ACC112 (cell line): ENCODE measurements at regions not wholly inside any gene's neighbourhood (a gene's known extent, or its start where the extent isn't known, plus 50 kb on each side); places are given as distances from the start of the nearest gene placed in this dataset.

ENCODE experiments used
- H2AFZ ChIP-seq: fragments of 200-600 bp; sonication (generic); one replicate; pipeline ENCODE4 v1.6.0; 2017; ENCODE audit warnings: antibody characterized with exemption, low read length; ENCODE audit not compliant: unreplicated experiment
- H3K27ac ChIP-seq: fragments of 200-600 bp; sonication (generic); 2 replicates; pipeline ENCODE4 v1.5.1; 2014; ENCODE audit warnings: low read depth, mild to moderate bottlenecking, antibody characterized with exemption, low read length, moderate library complexity
- H3K27me3 ChIP-seq: fragments of 200-600 bp; sonication (generic); 2 replicates; pipeline ENCODE4 v1.6.1; 2014; ENCODE audit warnings: mild to moderate bottlenecking, antibody characterized with exemption, low read length, moderate library complexity, mixed read lengths; ENCODE audit not compliant: insufficient read depth
- H3K36me3 ChIP-seq: fragments of 200-600 bp; sonication (generic); 2 replicates; pipeline ENCODE4 v1.6.1; 2016; ENCODE audit warnings: mild to moderate bottlenecking, antibody characterized with exemption, low read length, moderate library complexity, mixed read lengths; ENCODE audit not compliant: insufficient read depth
- H3K4me1 ChIP-seq: fragments of 200-600 bp; sonication (generic); one replicate; pipeline ENCODE4 v1.6.1; 2016; ENCODE audit warnings: low read length, mixed read lengths; ENCODE audit not compliant: insufficient read depth, unreplicated experiment, control insufficient read depth
- H3K4me3 ChIP-seq: fragments of 200-600 bp; sonication (generic); 2 replicates; pipeline ENCODE4 v1.5.1; 2014; ENCODE audit warnings: mild to moderate bottlenecking, low read depth, low read length
- H3K79me2 ChIP-seq: fragments of 200-600 bp; sonication (generic); one replicate; pipeline ENCODE4 v1.6.0; 2016; ENCODE audit warnings: low read length; ENCODE audit not compliant: control insufficient read depth, unreplicated experiment, insufficient read depth

DNA sequence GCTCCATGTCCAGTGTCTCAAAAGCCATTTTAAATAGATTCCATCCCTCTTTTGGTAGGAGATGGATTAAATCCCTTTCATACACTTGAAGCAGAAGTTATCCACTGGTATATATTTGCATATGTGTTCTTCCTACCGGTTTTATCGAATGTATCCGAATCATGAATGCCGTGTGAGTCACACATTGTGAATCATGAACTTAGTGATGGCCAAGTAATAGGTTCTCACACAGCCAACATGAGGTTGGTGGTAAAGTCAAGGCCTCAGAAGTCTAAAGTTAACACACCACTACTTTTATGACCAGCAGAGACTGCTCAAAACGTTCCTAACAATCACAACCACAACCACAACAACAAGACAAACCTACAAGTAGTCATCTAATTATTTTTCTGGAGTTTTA, 345.5 kb downstream of the THBS2 start:
- Histone ChIP-seq H3K27me3 (no peaks in the 10 kb centered on the region), H3K79me2 (no peaks in the 10 kb centered on the region), H3K4me3 (no peak overlapping the region)

DNA sequence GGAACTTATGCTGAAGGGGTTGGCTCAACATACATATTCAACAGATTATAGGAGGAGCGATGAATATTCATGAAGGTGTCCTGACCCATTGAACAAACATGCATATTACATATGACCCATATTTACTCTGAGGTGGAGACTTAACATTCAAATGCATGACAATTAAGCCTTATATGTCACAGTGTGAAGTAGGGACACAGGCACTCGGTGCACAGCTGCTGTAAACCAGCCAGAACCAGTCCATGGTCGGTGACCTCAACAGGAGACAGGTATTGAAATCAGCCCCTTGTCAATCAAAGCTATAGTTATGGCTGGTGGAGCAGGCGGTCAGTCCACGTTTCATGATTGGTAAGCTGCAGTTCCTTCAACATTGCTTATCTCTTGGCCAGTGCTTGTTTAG, 347.3 kb downstream of the THBS2 start:
- Histone ChIP-seq H3K4me1 (peaks cover 4% of the 10 kb centered on the region), H3K79me2 (no peaks in the 10 kb centered on the region), H3K4me3 (no peak overlapping the region), H2AFZ (no peak overlapping the region), H3K27me3 (no peaks in the 10 kb centered on the region), H3K36me3 (no peaks in the 10 kb centered on the region), H3K27ac (no peak overlapping the region)

More for the DNA sequence above, 345.5 kb downstream of the THBS2 start:
- Histone ChIP-seq H3K36me3 (no peaks in the 10 kb centered on the region), H3K27ac (peak overlapping the region; percentile 76), H2AFZ (no peak overlapping the region), H3K4me1 (peaks cover 4% of the 10 kb centered on the region)

DNA sequence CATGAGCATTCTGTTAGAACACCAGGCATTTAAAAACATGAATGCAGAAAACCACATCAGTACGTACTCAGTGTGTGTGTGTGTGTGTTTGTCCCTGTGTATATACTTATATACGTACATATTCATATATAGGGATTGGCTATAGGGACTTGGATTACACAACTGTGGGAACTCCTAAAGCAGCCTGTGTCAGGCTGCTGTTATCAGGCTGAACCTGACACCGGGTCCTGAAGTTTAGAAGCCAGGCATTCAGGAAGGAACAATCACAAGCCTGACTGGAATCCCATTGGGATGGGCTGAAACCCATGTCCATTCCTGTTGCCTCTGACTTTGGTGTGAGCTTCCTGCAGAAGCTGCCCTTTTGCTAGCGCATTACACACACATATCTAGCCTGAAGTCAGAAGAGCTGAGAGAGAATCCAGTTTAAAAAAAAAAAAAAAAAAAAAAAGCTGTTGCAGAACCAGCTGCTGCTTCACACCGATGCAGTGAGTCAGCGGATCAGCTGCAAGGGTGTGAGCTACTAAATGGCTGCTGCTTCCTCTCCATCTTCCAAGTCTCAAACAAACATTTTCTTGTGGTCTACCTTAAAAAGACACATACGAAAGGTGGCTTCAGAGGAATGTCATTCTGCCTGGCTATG, 348.1 kb downstream of the THBS2 start:
- no peak overlapping the region for H3K27ac ChIP-seq
- no peaks in the 10 kb centered on the region for H3K79me2 ChIP-seq
- no peak overlapping the region for H2AFZ ChIP-seq
- H3K4me3 ChIP-seq: no peak overlapping the region
- H3K36me3 ChIP-seq: no peaks in the 10 kb centered on the region
- peaks cover 4% of the 10 kb centered on the region for H3K4me1 ChIP-seq
- no peaks in the 10 kb centered on the region for H3K27me3 ChIP-seq

DNA sequence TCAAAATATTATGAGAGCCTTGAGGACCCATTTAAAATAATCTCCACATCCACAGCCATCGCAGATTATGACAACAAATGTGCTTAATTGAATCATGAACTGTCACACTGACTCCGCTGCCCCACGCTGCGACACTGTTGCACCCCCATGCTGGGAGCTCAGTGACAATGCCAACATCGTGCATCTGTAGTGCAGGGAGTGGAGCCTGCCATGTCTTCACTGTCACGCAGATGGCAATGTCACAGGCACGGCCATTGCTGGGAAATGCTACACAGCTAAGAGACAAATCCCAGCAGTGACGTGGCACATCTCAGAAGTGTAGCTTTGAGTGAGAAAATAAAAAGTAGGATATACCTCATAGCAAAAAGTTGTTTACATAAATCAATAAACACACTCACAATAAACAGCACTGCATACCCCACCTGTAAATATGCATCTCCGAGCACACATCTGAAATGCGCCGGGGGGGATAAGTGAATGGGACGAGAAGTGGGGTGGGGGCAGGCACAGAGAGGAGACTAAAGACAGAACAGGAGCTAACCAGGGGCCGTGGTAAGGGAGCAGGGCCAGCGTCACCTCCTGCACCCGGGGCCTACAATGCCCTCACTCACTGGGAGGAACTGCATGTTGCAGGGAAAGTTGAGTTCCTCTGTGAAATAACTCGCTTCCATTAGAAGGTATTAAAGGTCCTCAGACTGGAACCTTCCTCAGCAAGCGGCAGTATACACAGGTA, 349.9 kb downstream of the THBS2 start:
- peaks cover 4% of the 10 kb centered on the region for H3K4me1 ChIP-seq
- no peak overlapping the region for H3K27ac ChIP-seq
- no peak overlapping the region for H2AFZ ChIP-seq
- H3K36me3 ChIP-seq: no peaks in the 10 kb centered on the region
- peaks cover under 1% of the 10 kb centered on the region; the same call in 1 of the 2 replicates for H3K27me3 ChIP-seq
- H3K4me3 ChIP-seq: no peak overlapping the region
- no peaks in the 10 kb centered on the region for H3K79me2 ChIP-seq

DNA sequence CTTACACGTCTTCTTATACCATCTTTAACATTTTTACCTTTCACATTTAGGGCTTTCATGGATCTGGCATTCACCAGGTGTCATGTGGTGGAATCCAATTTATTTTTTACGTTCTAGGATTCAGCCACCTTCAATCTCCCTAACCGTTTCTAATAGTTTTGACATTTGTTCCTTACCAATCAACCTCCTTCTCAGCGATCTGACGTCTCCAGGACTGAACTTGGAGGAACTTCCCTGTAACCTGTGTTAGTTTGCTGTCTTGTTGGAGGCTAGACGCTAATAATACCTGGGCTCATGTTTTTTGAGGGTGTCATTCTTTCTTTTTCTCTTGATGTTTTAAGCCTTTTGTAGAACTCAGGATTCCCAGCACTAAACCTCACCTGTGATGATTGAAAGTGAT, 351.6 kb downstream of the THBS2 start:
- Histone ChIP-seq H3K4me1 (no peaks in the 10 kb centered on the region), H3K27me3 (peaks cover 6% of the 10 kb centered on the region; the same call in 1 of the 2 replicates), H3K36me3 (no peaks in the 10 kb centered on the region), H3K79me2 (no peaks in the 10 kb centered on the region), H2AFZ (no peak overlapping the region), H3K4me3 (no peak overlapping the region), H3K27ac (no peak overlapping the region)

DNA sequence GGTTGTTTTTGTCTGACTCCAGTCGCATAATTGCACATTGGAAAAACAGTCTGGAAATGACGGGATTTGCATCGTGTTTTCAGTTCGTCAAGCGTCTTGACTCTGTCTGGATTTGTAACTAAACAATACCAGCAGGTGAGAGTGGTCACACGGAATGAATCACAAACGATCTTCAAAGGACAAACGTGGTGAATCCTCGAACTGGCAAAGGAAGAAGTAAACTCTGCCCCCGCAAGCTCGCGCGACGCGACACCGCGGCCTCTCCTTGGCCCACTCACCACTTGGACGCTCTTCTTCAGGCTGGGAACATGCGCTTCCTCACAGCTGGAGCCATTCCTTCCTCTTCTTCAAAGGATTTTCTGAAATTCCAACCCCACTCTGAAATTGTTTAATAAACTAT, 352.6 kb downstream of the THBS2 start:
- Histone ChIP-seq H3K27me3 (peaks cover 6% of the 10 kb centered on the region; the same call in 1 of the 2 replicates), H3K27ac (no peak overlapping the region)

DNA sequence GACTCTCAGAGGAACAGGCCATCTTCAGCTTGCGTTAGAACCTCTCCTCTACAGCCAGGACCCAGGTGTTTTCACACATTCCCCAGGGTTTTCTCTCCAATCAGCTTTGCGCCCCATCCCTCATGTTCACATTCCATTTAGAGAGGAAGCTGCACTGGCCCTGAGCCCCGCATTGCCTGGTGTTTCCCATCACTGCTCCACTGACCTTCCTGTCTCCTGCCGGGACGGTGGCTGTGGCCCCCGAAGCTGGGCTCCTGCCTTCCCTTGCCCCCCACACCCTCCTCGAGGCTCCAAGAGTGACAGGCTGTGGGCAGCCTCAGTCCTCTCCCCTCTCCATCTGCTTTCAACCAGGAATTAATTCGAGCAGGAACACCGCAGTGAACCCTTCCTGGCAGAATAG, 357.3 kb downstream of the THBS2 start:
- Histone ChIP-seq H3K36me3 (no peaks in the 10 kb centered on the region), H3K27ac (no peak overlapping the region), H3K79me2 (no peaks in the 10 kb centered on the region), H2AFZ (no peak overlapping the region), H3K4me3 (no peak overlapping the region), H3K27me3 (peaks cover 16% of the 10 kb centered on the region), H3K4me1 (peaks cover 3% of the 10 kb centered on the region)

More for the DNA sequence above, 352.6 kb downstream of the THBS2 start:
- no peaks in the 10 kb centered on the region for H3K4me1 ChIP-seq
- H3K4me3 ChIP-seq: no peak overlapping the region
- H3K36me3 ChIP-seq: no peaks in the 10 kb centered on the region
- H3K79me2 ChIP-seq: no peaks in the 10 kb centered on the region
- H2AFZ ChIP-seq: no peak overlapping the region

DNA sequence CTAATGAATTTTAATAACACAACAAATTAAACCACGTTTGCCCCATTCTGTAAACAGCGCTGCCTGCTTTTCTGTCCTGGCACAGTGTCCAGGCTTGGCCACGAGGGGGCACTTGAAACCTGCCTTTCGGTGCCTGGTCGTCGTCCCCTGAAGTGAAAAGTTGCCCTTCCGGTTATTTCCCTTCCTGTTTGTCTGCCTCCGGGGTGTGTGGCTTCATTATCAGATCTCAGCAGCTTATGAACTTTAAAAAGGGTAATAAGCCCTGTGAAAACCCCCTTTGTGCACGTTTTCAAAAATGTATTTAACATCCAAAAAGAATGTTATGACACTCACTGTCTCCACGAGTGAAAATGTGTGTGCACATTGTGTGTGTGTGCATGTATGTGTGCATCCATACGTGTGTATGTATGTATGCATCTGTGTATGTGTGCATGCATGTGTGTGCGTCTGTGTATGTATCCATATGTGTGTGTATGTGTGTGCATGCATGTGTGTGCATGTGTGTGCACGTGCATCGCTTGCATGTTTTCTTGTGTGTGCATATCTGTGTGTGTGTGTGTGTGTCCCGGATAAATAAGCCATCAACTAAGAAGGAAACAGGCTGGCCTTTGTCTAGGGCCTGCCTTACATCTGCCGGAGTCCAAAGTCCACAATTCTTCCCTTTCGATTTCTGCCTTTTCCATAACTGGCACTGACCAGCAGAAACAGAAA, 358.4 kb downstream of the THBS2 start:
- H3K4me3 ChIP-seq: no peak overlapping the region

DNA sequence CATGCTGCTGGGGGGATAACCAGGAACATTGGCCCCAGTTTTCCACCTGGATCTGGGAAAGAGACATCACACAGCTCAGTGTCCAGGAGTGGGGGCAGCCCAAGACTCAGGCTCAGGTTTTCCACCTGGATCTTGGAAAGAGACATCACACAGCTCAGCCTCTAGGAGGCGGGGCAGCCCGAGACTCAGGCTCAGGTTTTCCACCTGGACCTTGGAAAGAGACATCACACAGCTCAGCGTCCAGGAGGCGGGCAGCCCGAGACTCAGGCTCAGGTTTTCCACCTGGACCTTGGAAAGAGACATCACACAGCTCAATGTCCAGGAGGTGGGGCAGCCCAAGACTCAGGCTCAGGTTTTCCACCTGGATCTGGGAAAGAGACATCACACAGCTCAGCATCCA, 361.6 kb downstream of the THBS2 start:
- Histone ChIP-seq H3K79me2 (no peaks in the 10 kb centered on the region), H3K4me1 (peaks cover 3% of the 10 kb centered on the region), H3K27ac (no peak overlapping the region), H2AFZ (no peak overlapping the region), H3K36me3 (no peaks in the 10 kb centered on the region), H3K27me3 (peaks cover 11% of the 10 kb centered on the region), H3K4me3 (no peak overlapping the region)

More for the DNA sequence above, 358.4 kb downstream of the THBS2 start:
- Histone ChIP-seq H3K36me3 (no peaks in the 10 kb centered on the region), H3K79me2 (no peaks in the 10 kb centered on the region), H2AFZ (peak overlapping the region; percentile 80), H3K27ac (no peak overlapping the region), H3K27me3 (peaks cover 16% of the 10 kb centered on the region), H3K4me1 (peaks cover 3% of the 10 kb centered on the region)

DNA sequence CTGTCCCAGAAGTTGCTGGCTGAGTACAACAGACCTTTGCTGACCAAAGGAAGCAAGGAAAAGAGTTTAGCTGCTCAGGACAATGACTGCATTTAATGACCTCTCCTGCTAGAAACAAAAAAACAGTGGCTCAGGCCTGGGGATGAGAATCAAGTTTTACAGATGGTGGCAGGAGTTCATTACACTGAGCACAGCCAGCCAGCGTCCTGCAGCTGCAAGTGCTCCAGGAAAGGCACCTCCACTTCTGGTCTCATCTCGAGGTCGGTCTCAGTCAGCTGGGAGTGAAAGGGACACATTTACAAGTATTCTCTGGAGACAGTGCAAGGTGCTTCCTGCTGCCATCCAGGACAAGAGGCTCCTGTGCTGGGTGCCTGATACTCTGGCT, 362.7 kb downstream of the THBS2 start:
- Histone ChIP-seq H3K79me2 (no peaks in the 10 kb centered on the region), H3K27me3 (peaks cover 11% of the 10 kb centered on the region), H3K4me1 (peaks cover 3% of the 10 kb centered on the region), H2AFZ (no peak overlapping the region), H3K4me3 (no peak overlapping the region), H3K36me3 (no peaks in the 10 kb centered on the region), H3K27ac (no peak overlapping the region)
